ENCODE measurements at regions not wholly inside any gene's neighbourhood (a gene's known extent, or its start where the extent isn't known, plus 50 kb on each side); places are given as distances from the start of the nearest gene placed in this dataset.
"Not testable (repeated sequence)": the region's sequence is repeated elsewhere in the genome, so short reads cannot be mapped to it uniquely, and the experiment has no call there.

GRCh38 chr2:6184532-6185292 is 492.5 kb downstream of the SOX11 start:
- intact Hi-C loops (cut with DNase I): no loop called here
- H3K27ac ChIP-seq: no peak overlapping the region
- H3K9me3 ChIP-seq: no peaks in the 10 kb centered on the region
- no peaks in the 10 kb centered on the region for H3K27me3 ChIP-seq
- no peak for DNase-seq
- TF ChIP-seq CTCF (IDR thresholded peaks at IDR 0.05): no peak
- no peak for ATAC-seq
- H3K4me1 ChIP-seq: no peaks in the 10 kb centered on the region
- H3K36me3 ChIP-seq: no peaks in the 10 kb centered on the region
- H3K4me3 ChIP-seq: no peak overlapping the region

- intact Hi-C loops (cut with DNase I): no loop called here
- H3K36me3 ChIP-seq: no peaks in the 10 kb centered on the region
- peak; percentile 92 for ATAC-seq
Measured at GRCh38 chr2:6186332-6187151, 494.4 kb downstream of the SOX11 start.

GRCh38 chr2:6196449-6196848 is 504.3 kb downstream of the SOX11 start:
- DNase-seq (no peak), ATAC-seq (no peak)
- TF ChIP-seq CTCF (IDR thresholded peaks at IDR 0.05): no peak
- Histone ChIP-seq H3K4me1 (no peaks in the 10 kb centered on the region), H3K36me3 (no peaks in the 10 kb centered on the region), H3K4me3 (no peak overlapping the region), H3K27me3 (no peaks in the 10 kb centered on the region), H3K9me3 (peaks cover 3% of the 10 kb centered on the region), H3K27ac (no peak overlapping the region)
- intact Hi-C loops (cut with DNase I): no loop called here

More at GRCh38 chr2:6186332-6187151, 494.4 kb downstream of the SOX11 start:
- DNase-seq: no peak
- Histone ChIP-seq H3K4me1 (no peaks in the 10 kb centered on the region), H3K27ac (peak overlapping the region; percentile 20), H3K4me3 (no peak overlapping the region), H3K27me3 (no peaks in the 10 kb centered on the region), H3K9me3 (no peaks in the 10 kb centered on the region)
- TF ChIP-seq CTCF (IDR thresholded peaks at IDR 0.05): no peak

- H3K4me3 ChIP-seq; H3K36me3 ChIP-seq; H3K27me3 ChIP-seq; H3K9me3 ChIP-seq; ATAC-seq; intact Hi-C loops (cut with DNase I); DNase-seq; H3K4me1 ChIP-seq; H3K27ac ChIP-seq: not testable (repeated sequence)
Measured at GRCh38 chr2:6198370-6198919, 506.3 kb downstream of the SOX11 start.

- DNase-seq (no peak), ATAC-seq (peak; percentile 78)
- no peak overlapping the region for H3K27ac ChIP-seq
Measured at GRCh38 chr2:6202756-6203155, 510.6 kb downstream of the SOX11 start.

More at GRCh38 chr2:6202756-6203155, 510.6 kb downstream of the SOX11 start:
- no peaks in the 10 kb centered on the region for H3K36me3 ChIP-seq
- H3K27me3 ChIP-seq: no peaks in the 10 kb centered on the region
- H3K4me1 ChIP-seq: no peaks in the 10 kb centered on the region
- no peak for TF ChIP-seq CTCF (IDR thresholded peaks at IDR 0.05)
- H3K9me3 ChIP-seq: peaks cover 3% of the 10 kb centered on the region
- intact Hi-C loops (cut with DNase I): no loop called here
- H3K4me3 ChIP-seq: no peak overlapping the region
